ENCODE measurements at regions not wholly inside any gene's neighbourhood (a gene's known extent, or its start where the extent isn't known, plus 50 kb on each side); places are given as distances from the start of the nearest gene placed in this dataset.

GRCh38 chr12:118727196-118727978 is 254.0 kb upstream of the SRRM4 start:
- Histone ChIP-seq H3K9me3 (no peaks in the 10 kb centered on the region), H3K27me3 (no peaks in the 10 kb centered on the region), H3K4me1 (no peaks in the 10 kb centered on the region), H3K36me3 (ENCODE audit: low read depth, missing control alignments) (no peaks in the 10 kb centered on the region), H3K4me3 (no peak overlapping the region), H3K27ac (no peak overlapping the region)
- TF ChIP-seq CTCF (IDR thresholded peaks at IDR 0.05) (no peak), POLR2A (IDR thresholded peaks at IDR 0.05) (no peak)
- intact Hi-C loops (cut with DNase I; ENCODE audit: low total_unique reads) = no loop called here
- WGBS, 2 donors = 79 to 84% methylated on average over 11 of the region's 11 CpGs
- no peak for DNase-seq

GRCh38 chr12:118727979-118728366 is 253.4 kb upstream of the SRRM4 start:
- no peak overlapping the region for H3K27ac ChIP-seq
- H3K9me3 ChIP-seq = no peaks in the 10 kb centered on the region
- H3K27me3 ChIP-seq = no peaks in the 10 kb centered on the region
- no peaks in the 10 kb centered on the region for H3K4me1 ChIP-seq
- H3K36me3 ChIP-seq (ENCODE audit: low read depth, missing control alignments) = no peaks in the 10 kb centered on the region
- intact Hi-C loops (cut with DNase I; ENCODE audit: low total_unique reads) = no loop called here
- no peak overlapping the region for H3K4me3 ChIP-seq
- no peak for DNase-seq
- 86 to 89% methylated on average over 3 of the region's 3 CpGs for WGBS, 2 donors
- TF ChIP-seq CTCF (IDR thresholded peaks at IDR 0.05) = no peak
- TF ChIP-seq POLR2A (IDR thresholded peaks at IDR 0.05) = no peak

- 48 to 68% methylated on average over 7 of the region's 7 CpGs for WGBS, 2 donors
- no peak for DNase-seq
- no peaks in the 10 kb centered on the region for H3K36me3 ChIP-seq (ENCODE audit: low read depth, missing control alignments)
- no peak overlapping the region for H3K27ac ChIP-seq
- H3K9me3 ChIP-seq = no peaks in the 10 kb centered on the region
- no peak overlapping the region for H3K4me3 ChIP-seq
- H3K4me1 ChIP-seq = no peaks in the 10 kb centered on the region
- no peaks in the 10 kb centered on the region for H3K27me3 ChIP-seq
- TF ChIP-seq POLR2A (IDR thresholded peaks at IDR 0.05) (no peak), CTCF (IDR thresholded peaks at IDR 0.05) (no peak)
- intact Hi-C loops (cut with DNase I; ENCODE audit: low total_unique reads) = no loop called here
Observed at GRCh38 chr12:118734266-118734665, 247.1 kb upstream of the SRRM4 start.

GRCh38 chr12:118737985-118738540 is 243.3 kb upstream of the SRRM4 start:
- WGBS, 2 donors = 67 to 71% methylated on average over 4 of the region's 4 CpGs
- intact Hi-C loops (cut with DNase I; ENCODE audit: low total_unique reads) = no loop called here
- TF ChIP-seq POLR2A (IDR thresholded peaks at IDR 0.05) (no peak), CTCF (IDR thresholded peaks at IDR 0.05) (no peak)
- Histone ChIP-seq H3K36me3 (ENCODE audit: low read depth, missing control alignments) (no peaks in the 10 kb centered on the region), H3K27me3 (no peaks in the 10 kb centered on the region), H3K4me1 (no peaks in the 10 kb centered on the region), H3K4me3 (no peak overlapping the region), H3K27ac (no peak overlapping the region), H3K9me3 (no peaks in the 10 kb centered on the region)
- no peak for DNase-seq

- H3K27me3 ChIP-seq = no peaks in the 10 kb centered on the region
- no peaks in the 10 kb centered on the region for H3K4me1 ChIP-seq
- no peaks in the 10 kb centered on the region for H3K9me3 ChIP-seq
- TF ChIP-seq POLR2A (IDR thresholded peaks at IDR 0.05) = no peak
- H3K27ac ChIP-seq = no peak overlapping the region
- H3K4me3 ChIP-seq = no peak overlapping the region
- H3K36me3 ChIP-seq (ENCODE audit: low read depth, missing control alignments) = no peaks in the 10 kb centered on the region
- DNase-seq = no peak
- intact Hi-C loops (cut with DNase I; ENCODE audit: low total_unique reads) = no loop called here
Observed at GRCh38 chr12:118741194-118741593, 240.1 kb upstream of the SRRM4 start.
